GM12878 (cell line): ENCODE measurements at regions not wholly inside any gene's neighbourhood (a gene's known extent, or its start where the extent isn't known, plus 50 kb on each side); places are given as distances from the start of the nearest gene placed in this dataset.

Experiments used
- ATAC-seq: fragments of 200-7000 bp; cut with Tn5 transposase; 3 replicates; pipeline ENCODE4 v1.9.1; 2020; ENCODE audit warnings: mild to moderate bottlenecking, moderate library complexity
- BruUV-seq: library from RNA; stranded (reverse); fragments of 400-500 nt; replicated peaks from 2 replicates; lab custom pipeline; 2021; lab: Mats Ljungman, UMichigan
- CTCF ChIA-PET: fragments of 300-600 bp; sonication (Branson Sonifier 250); formaldehyde crosslinking; extraction: SDS; loops from one replicate; lab custom pipeline; 2021; ENCODE audit warnings: inconsistent platforms; lab: Yijun Ruan, JAX
- POLR2A ChIA-PET: fragments of 350-600 bp; formaldehyde crosslinking; extraction: SDS; loops from one replicate; lab custom pipeline; 2021; ENCODE audit warnings: inconsistent platforms; lab: Charles Lee
- RAD21 ChIA-PET: fragments of 300-600 bp; sonication (Branson Sonifier 250); formaldehyde crosslinking; loops from one replicate; lab custom pipeline; 2023; ENCODE audit warnings: antibody characterized with exemption; ENCODE audit not compliant: unreplicated experiment; lab: Charles Lee
- SMC1A ChIA-PET: fragments of 300-600 bp; sonication (Branson Sonifier 250); formaldehyde crosslinking; loops from one replicate; lab custom pipeline; 2023; ENCODE audit not compliant: unreplicated experiment, uncharacterized antibody; lab: Charles Lee
- DNase-seq: peaks from one replicate; pipeline ENCODE4 v3.0.0-alpha.2; 2011; ENCODE audit warnings: low read depth, low spot score
- FAIRE-seq: peaks from 3 replicates; lab custom pipeline; 2011; peaks lifted over from hg19 to GRCh38; lab: Jason Lieb, UNC
- H2AFZ ChIP-seq: 2 replicates; pipeline ENCODE4 v1.6.0; 2011; ENCODE audit warnings: low read depth, low read length, control low read depth; ENCODE audit not compliant: control insufficient read depth
- H3K27ac ChIP-seq: 2 replicates; pipeline ENCODE4 v1.5.1; 2011; ENCODE audit warnings: control low read depth; ENCODE audit not compliant: control insufficient read depth, insufficient read depth
- H3K27me3 ChIP-seq, 2 experiments: replicated peaks in 1 of 2; 2 replicates each; pipeline versions ENCODE4 v1.6.0 to v1.6.1; 2011; ENCODE audit warnings: low read length in 1 of 2; ENCODE audit not compliant: control insufficient read depth in 2 of 2, insufficient read depth in 2 of 2
- H3K36me3 ChIP-seq, 2 experiments: 2 replicates each; pipeline ENCODE4 v1.5.1; 2011; ENCODE audit warnings: low read length in 1 of 2; ENCODE audit not compliant: control insufficient read depth in 2 of 2, insufficient read depth in 2 of 2
- H3K4me1 ChIP-seq: 2 replicates; pipeline ENCODE4 v1.6.1; 2011; ENCODE audit warnings: mild to moderate bottlenecking, low read length, moderate library complexity, mixed read lengths; ENCODE audit not compliant: control insufficient read depth, insufficient read depth
- H3K4me2 ChIP-seq: 2 replicates; pipeline ENCODE4 v1.6.0; 2011; ENCODE audit warnings: control low read depth; ENCODE audit not compliant: control insufficient read depth, insufficient read depth
- H3K4me3 ChIP-seq: fragments of 200-600 bp; sonication (generic); 2 replicates; pipeline ENCODE4 v1.5.1; 2016
- H3K79me2 ChIP-seq: 2 replicates; pipeline ENCODE4 v1.6.0; 2011; ENCODE audit warnings: low read length; ENCODE audit not compliant: control insufficient read depth, insufficient read depth
- H3K9ac ChIP-seq: 2 replicates; pipeline ENCODE4 v1.8.0; 2011; ENCODE audit warnings: low read length, control low read depth, mixed read lengths; ENCODE audit not compliant: control insufficient read depth, insufficient read depth
- H3K9me3 ChIP-seq: replicated peaks from 3 replicates; pipeline ENCODE4 v1.5.1; 2011; ENCODE audit warnings: mild to moderate bottlenecking, low read length; ENCODE audit not compliant: control insufficient read depth, insufficient read depth
- H4K20me1 ChIP-seq: 2 replicates; pipeline ENCODE4 v1.6.0; 2011; ENCODE audit not compliant: control insufficient read depth, insufficient read depth
- CBX3 ChIP-seq: fragments of 200-600 bp; sonication (generic); IDR thresholded peaks from 2 replicates; pipeline ENCODE4 v1.6.1; 2016; ENCODE audit warnings: low read depth, borderline replicate concordance
- FOXM1 ChIP-seq: IDR thresholded peaks from 2 replicates; pipeline ENCODE4 v1.6.1; 2012; ENCODE audit warnings: low read depth, mild to moderate bottlenecking, inconsistent platforms, low read length, moderate library complexity
- HDAC2 ChIP-seq: fragments of 200-600 bp; sonication (generic); IDR thresholded peaks from 2 replicates; pipeline ENCODE4 v1.6.1; 2017
- HDGF ChIP-seq: fragments of 450-650 bp; IDR thresholded peaks from 2 replicates; pipeline ENCODE4 v1.6.1; 2016; ENCODE audit warnings: antibody characterized with exemption
- IRF4 ChIP-seq: IDR thresholded peaks from 2 replicates; pipeline ENCODE4 v1.6.1; 2011; ENCODE audit warnings: low read depth, low read length
- JUNB ChIP-seq: IDR thresholded peaks from 2 replicates; pipeline ENCODE4 v1.6.1; 2016; ENCODE audit warnings: antibody characterized with exemption, mild to moderate bottlenecking
- MXI1 ChIP-seq: fragments of 150-350 bp; IDR thresholded peaks from 2 replicates; pipeline ENCODE4 v1.6.1; 2011; ENCODE audit warnings: low read depth, mild to moderate bottlenecking, inconsistent platforms, low read length, improper control_type of control experiment
- NFYA ChIP-seq: IDR thresholded peaks from 2 replicates; pipeline ENCODE4 v1.6.1; 2011; ENCODE audit warnings: low read depth, mild to moderate bottlenecking, low read length, improper control_type of control experiment, borderline replicate concordance
- NR2C1 ChIP-seq: fragments of 450-650 bp; IDR thresholded peaks from 2 replicates; pipeline ENCODE4 v1.6.1; 2017; ENCODE audit warnings: antibody characterized with exemption, mild to moderate bottlenecking, moderate library complexity
- SMARCA5 ChIP-seq: fragments of 450-650 bp; IDR thresholded peaks from 2 replicates; pipeline ENCODE4 v1.6.1; 2017; ENCODE audit warnings: mild to moderate bottlenecking
- SP1 ChIP-seq: IDR thresholded peaks from one replicate; pipeline ENCODE4 v1.6.1; 2011; ENCODE audit warnings: low read depth, low read length
- TAF1 ChIP-seq: IDR thresholded peaks from 2 replicates; pipeline ENCODE4 v1.6.1; 2011; ENCODE audit warnings: mild to moderate bottlenecking, low read depth, low read length, borderline replicate concordance
- TARDBP ChIP-seq: IDR thresholded peaks from 2 replicates; pipeline ENCODE4 v1.6.1; 2016; ENCODE audit warnings: borderline replicate concordance
- ZNF274 ChIP-seq: IDR thresholded peaks from one replicate; pipeline ENCODE4 v1.8.0; 2011; ENCODE audit not compliant: insufficient read length, insufficient read depth
- WGBS: methylation state at CpG from one replicate; pipeline ENCODE4 v1.1.6; 2016; ENCODE audit warnings: low lambda C conversion rate; ENCODE audit not compliant: insufficient replicate concordance, insufficient coverage; ENCODE audit errors: missing lambda C conversion rate; 5-methylcytosine and 5-hydroxymethylcytosine counted together
- in situ Hi-C: fragments of 300-500 bp; cut with MboI; formaldehyde crosslinking; loops from 9 replicates; pipeline ENCODE4 v1.14.3; 2018; ENCODE audit warnings: mixed read lengths
- intact Hi-C: fragments of 100-400 bp; cut with micrococcal nuclease; formaldehyde crosslinking; loops from one replicate; pipeline ENCODE4 v1.14.2; 2022; ENCODE audit not compliant: unreplicated experiment
- TF ChIP-seq, protein P1 (sequence below): IDR thresholded peaks from 2 replicates; pipeline ENCODE4 v1.6.1; 2011; ENCODE audit warnings: low read depth, low read length, improper control_type of control experiment, borderline replicate concordance
- TF ChIP-seq, protein P2 (sequence below): fragments of 450-650 bp; formaldehyde crosslinking; IDR thresholded peaks from 2 replicates; pipeline ENCODE4 v1.4.0; 2020; ENCODE audit warnings: mild to moderate bottlenecking, moderate library complexity
- TF ChIP-seq, protein P3 (sequence below): fragments of 450-650 bp; IDR thresholded peaks from 2 replicates; pipeline ENCODE4 v1.6.1; 2017; ENCODE audit warnings: mild to moderate bottlenecking

DNA sequence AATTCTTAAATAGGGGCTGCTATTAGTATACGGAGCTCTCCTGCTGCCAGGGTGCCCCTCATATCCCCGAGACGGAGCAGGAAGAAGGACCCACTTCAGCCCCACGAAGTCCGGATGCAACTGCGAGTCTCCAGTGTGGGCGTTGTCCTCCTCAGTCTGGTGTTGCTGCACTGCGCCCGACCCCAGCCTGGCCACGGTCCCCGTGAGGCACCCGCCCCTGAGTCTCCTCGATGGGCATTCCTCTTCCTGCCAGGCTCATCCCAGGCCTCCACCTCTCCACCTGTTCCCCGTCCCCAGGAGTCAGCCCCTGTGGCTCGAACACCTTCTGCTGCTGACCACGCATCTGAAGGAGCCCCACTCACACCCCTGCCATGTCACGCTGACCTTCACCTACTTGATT lies 68.1 kb upstream of the SFSWAP start:
- RAD21 ChIA-PET = no interaction called here
- intact Hi-C loops = no loop called here
- Histone ChIP-seq H3K27ac (no peak overlapping the region), H4K20me1 (no peaks in the 10 kb centered on the region), H3K79me2 (no peaks in the 10 kb centered on the region), H3K36me3 (no peaks in the 10 kb centered on the region), H3K9ac (no peak overlapping the region), H2AFZ (no peak overlapping the region)
- in situ Hi-C loops = no loop called here
- CTCF ChIA-PET = no interaction called here
- SMC1A ChIA-PET = no interaction called here
- POLR2A ChIA-PET = no interaction called here
- FAIRE-seq = no peak
- TF ChIP-seq CBX3 (no peak), JUNB (no peak), FOXM1 (no peak), SMARCA5 (no peak), HDAC2 (no peak), NFYA (no peak), TARDBP (no peak), ZNF274 (no peak), NR2C1 (no peak), MXI1 (no peak), HDGF (no peak), TAF1 (no peak), IRF4 (no peak), SP1 (no peak)
- TF ChIP-seq, protein P1, sequence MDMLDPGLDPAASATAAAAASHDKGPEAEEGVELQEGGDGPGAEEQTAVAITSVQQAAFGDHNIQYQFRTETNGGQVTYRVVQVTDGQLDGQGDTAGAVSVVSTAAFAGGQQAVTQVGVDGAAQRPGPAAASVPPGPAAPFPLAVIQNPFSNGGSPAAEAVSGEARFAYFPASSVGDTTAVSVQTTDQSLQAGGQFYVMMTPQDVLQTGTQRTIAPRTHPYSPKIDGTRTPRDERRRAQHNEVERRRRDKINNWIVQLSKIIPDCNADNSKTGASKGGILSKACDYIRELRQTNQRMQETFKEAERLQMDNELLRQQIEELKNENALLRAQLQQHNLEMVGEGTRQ = no peak
- TF ChIP-seq, protein P2, sequence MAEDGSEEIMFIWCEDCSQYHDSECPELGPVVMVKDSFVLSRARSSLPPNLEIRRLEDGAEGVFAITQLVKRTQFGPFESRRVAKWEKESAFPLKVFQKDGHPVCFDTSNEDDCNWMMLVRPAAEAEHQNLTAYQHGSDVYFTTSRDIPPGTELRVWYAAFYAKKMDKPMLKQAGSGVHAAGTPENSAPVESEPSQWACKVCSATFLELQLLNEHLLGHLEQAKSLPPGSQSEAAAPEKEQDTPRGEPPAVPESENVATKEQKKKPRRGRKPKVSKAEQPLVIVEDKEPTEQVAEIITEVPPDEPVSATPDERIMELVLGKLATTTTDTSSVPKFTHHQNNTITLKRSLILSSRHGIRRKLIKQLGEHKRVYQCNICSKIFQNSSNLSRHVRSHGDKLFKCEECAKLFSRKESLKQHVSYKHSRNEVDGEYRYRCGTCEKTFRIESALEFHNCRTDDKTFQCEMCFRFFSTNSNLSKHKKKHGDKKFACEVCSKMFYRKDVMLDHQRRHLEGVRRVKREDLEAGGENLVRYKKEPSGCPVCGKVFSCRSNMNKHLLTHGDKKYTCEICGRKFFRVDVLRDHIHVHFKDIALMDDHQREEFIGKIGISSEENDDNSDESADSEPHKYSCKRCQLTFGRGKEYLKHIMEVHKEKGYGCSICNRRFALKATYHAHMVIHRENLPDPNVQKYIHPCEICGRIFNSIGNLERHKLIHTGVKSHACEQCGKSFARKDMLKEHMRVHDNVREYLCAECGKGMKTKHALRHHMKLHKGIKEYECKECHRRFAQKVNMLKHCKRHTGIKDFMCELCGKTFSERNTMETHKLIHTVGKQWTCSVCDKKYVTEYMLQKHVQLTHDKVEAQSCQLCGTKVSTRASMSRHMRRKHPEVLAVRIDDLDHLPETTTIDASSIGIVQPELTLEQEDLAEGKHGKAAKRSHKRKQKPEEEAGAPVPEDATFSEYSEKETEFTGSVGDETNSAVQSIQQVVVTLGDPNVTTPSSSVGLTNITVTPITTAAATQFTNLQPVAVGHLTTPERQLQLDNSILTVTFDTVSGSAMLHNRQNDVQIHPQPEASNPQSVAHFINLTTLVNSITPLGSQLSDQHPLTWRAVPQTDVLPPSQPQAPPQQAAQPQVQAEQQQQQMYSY (CRISPR knock-in tag) = no peak
- TF ChIP-seq, protein P3, sequence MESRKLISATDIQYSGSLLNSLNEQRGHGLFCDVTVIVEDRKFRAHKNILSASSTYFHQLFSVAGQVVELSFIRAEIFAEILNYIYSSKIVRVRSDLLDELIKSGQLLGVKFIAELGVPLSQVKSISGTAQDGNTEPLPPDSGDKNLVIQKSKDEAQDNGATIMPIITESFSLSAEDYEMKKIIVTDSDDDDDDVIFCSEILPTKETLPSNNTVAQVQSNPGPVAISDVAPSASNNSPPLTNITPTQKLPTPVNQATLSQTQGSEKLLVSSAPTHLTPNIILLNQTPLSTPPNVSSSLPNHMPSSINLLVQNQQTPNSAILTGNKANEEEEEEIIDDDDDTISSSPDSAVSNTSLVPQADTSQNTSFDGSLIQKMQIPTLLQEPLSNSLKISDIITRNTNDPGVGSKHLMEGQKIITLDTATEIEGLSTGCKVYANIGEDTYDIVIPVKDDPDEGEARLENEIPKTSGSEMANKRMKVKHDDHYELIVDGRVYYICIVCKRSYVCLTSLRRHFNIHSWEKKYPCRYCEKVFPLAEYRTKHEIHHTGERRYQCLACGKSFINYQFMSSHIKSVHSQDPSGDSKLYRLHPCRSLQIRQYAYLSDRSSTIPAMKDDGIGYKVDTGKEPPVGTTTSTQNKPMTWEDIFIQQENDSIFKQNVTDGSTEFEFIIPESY = no peak
- TF ChIP-seq, all 136 proteins: peak for 0
- no peak for DNase-seq
- ATAC-seq = no peak
- BruUV-seq = no TSS peak
- no peaks in the 10 kb centered on the region for H3K27me3 ChIP-seq
- no peak overlapping the region for H3K4me2 ChIP-seq
- 73% methylated on average over 12 of the region's 17 CpGs for WGBS
- no peaks in the 10 kb centered on the region for H3K4me1 ChIP-seq
- H3K9me3 ChIP-seq = no peaks in the 10 kb centered on the region; the same call in 2 of the 3 replicates
- H3K4me3 ChIP-seq = no peak overlapping the region
